ENCODE measurements at regions not wholly inside any gene's neighbourhood (a gene's known extent, or its start where the extent isn't known, plus 50 kb on each side); places are given as distances from the start of the nearest gene placed in this dataset.

DNA sequence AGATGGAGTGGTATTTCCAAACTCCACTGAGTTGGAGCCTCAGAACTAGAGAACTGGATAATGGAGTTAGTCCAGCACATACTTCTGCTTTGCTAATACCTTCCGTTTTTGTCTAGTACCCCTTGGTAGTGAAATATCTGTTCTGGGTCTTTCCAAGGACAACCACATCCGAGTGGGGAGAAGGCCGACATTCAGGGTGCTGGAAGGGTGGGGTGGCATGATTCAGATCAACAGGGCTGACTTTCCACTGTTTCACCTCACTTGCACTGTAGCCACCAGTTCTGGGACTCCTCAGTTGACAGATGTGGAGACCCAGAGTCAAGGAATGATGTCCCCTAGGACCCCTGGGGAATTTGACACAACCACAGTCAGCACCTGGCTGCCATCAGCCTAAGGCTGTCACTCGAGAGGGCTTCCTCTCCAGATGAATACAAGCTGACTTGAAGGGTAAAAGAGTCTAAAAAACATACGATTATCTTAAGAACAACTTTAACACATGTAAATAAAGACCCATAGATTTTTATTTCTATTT is 84.8 kb upstream of the HNF1B start:
- TF ChIP-seq OSR1 (CRISPR knock-in tag; IDR thresholded peaks at IDR 0.05) (no peak), ZFP3 (CRISPR knock-in tag; IDR thresholded peaks at IDR 0.05) (no peak), BACH2 (CRISPR knock-in tag; IDR thresholded peaks at IDR 0.05; ENCODE audit: borderline replicate concordance) (no peak), GLIS3 (CRISPR knock-in tag; IDR thresholded peaks at IDR 0.05) (no peak), ZNF565 (CRISPR knock-in tag; conservative IDR thresholded peaks at IDR 0.05; ENCODE audit: low read depth) (no peak)
- TF ChIP-seq, protein P1, sequence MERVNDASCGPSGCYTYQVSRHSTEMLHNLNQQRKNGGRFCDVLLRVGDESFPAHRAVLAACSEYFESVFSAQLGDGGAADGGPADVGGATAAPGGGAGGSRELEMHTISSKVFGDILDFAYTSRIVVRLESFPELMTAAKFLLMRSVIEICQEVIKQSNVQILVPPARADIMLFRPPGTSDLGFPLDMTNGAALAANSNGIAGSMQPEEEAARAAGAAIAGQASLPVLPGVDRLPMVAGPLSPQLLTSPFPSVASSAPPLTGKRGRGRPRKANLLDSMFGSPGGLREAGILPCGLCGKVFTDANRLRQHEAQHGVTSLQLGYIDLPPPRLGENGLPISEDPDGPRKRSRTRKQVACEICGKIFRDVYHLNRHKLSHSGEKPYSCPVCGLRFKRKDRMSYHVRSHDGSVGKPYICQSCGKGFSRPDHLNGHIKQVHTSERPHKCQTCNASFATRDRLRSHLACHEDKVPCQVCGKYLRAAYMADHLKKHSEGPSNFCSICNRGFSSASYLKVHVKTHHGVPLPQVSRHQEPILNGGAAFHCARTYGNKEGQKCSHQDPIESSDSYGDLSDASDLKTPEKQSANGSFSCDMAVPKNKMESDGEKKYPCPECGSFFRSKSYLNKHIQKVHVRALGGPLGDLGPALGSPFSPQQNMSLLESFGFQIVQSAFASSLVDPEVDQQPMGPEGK (CRISPR knock-in tag; IDR thresholded peaks at IDR 0.05; ENCODE audit: borderline replicate concordance): no peak
- TF ChIP-seq, protein P2, sequence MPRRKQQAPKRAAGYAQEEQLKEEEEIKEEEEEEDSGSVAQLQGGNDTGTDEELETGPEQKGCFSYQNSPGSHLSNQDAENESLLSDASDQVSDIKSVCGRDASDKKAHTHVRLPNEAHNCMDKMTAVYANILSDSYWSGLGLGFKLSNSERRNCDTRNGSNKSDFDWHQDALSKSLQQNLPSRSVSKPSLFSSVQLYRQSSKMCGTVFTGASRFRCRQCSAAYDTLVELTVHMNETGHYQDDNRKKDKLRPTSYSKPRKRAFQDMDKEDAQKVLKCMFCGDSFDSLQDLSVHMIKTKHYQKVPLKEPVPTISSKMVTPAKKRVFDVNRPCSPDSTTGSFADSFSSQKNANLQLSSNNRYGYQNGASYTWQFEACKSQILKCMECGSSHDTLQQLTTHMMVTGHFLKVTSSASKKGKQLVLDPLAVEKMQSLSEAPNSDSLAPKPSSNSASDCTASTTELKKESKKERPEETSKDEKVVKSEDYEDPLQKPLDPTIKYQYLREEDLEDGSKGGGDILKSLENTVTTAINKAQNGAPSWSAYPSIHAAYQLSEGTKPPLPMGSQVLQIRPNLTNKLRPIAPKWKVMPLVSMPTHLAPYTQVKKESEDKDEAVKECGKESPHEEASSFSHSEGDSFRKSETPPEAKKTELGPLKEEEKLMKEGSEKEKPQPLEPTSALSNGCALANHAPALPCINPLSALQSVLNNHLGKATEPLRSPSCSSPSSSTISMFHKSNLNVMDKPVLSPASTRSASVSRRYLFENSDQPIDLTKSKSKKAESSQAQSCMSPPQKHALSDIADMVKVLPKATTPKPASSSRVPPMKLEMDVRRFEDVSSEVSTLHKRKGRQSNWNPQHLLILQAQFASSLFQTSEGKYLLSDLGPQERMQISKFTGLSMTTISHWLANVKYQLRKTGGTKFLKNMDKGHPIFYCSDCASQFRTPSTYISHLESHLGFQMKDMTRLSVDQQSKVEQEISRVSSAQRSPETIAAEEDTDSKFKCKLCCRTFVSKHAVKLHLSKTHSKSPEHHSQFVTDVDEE (CRISPR knock-in tag; IDR thresholded peaks at IDR 0.05): no peak
- TF ChIP-seq, protein P3, sequence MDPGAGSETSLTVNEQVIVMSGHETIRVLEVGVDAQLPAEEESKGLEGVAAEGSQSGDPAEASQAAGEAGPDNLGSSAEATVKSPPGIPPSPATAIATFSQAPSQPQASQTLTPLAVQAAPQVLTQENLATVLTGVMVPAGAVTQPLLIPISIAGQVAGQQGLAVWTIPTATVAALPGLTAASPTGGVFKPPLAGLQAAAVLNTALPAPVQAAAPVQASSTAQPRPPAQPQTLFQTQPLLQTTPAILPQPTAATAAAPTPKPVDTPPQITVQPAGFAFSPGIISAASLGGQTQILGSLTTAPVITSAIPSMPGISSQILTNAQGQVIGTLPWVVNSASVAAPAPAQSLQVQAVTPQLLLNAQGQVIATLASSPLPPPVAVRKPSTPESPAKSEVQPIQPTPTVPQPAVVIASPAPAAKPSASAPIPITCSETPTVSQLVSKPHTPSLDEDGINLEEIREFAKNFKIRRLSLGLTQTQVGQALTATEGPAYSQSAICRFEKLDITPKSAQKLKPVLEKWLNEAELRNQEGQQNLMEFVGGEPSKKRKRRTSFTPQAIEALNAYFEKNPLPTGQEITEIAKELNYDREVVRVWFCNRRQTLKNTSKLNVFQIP (CRISPR knock-in tag; IDR thresholded peaks at IDR 0.05; ENCODE audit: borderline replicate concordance, low read depth): no peak
